Astrocyte (in vitro differentiated cells and primary cell): ENCODE measurements at regions not wholly inside any gene's neighbourhood (a gene's known extent, or its start where the extent isn't known, plus 50 kb on each side); places are given as distances from the start of the nearest gene placed in this dataset.
"Not testable (repeated sequence)": the region's sequence is repeated elsewhere in the genome, so short reads cannot be mapped to it uniquely, and the experiment has no call there.

Experiments used
- DNase-seq: peaks from one replicate; pipeline ENCODE4 v3.0.0-alpha.2; 2010; ENCODE audit warnings: low read depth
- FAIRE-seq: peaks from 2 replicates; lab custom pipeline; 2011; peaks lifted over from hg19 to GRCh38; lab: Jason Lieb, UNC
- H2AFZ ChIP-seq: 2 replicates; pipeline ENCODE4 v1.6.0; 2012; ENCODE audit warnings: low read depth, low read length, inconsistent platforms
- H3K27ac ChIP-seq: 2 replicates; pipeline ENCODE4 v1.5.1; 2011; ENCODE audit warnings: low read depth, low read length, inconsistent platforms
- H3K27me3 ChIP-seq: 2 replicates; pipeline ENCODE4 v1.6.0; 2011; ENCODE audit warnings: low read length, inconsistent platforms; ENCODE audit not compliant: insufficient read depth
- H3K36me3 ChIP-seq: 2 replicates; pipeline ENCODE4 v1.5.1; 2011; ENCODE audit warnings: low read length, inconsistent platforms; ENCODE audit not compliant: insufficient read depth
- H3K4me1 ChIP-seq: 2 replicates; pipeline ENCODE4 v1.5.1; 2011; ENCODE audit warnings: low read length, inconsistent platforms; ENCODE audit not compliant: insufficient read depth
- H3K4me2 ChIP-seq: 2 replicates; pipeline ENCODE4 v1.6.0; 2012; ENCODE audit warnings: low read length, inconsistent platforms
- H3K4me3 ChIP-seq: 2 replicates; pipeline ENCODE4 v1.5.1; 2011; ENCODE audit warnings: low read depth, mild to moderate bottlenecking, low read length, inconsistent platforms; ENCODE audit not compliant: insufficient read depth
- H3K79me2 ChIP-seq: 2 replicates; pipeline ENCODE4 v1.6.0; 2012; ENCODE audit warnings: mild to moderate bottlenecking, low read length, inconsistent platforms; ENCODE audit not compliant: insufficient read depth
- H3K9ac ChIP-seq: 2 replicates; pipeline ENCODE4 v1.6.0; 2012; ENCODE audit warnings: mild to moderate bottlenecking, low read length, inconsistent platforms
- H3K9me3 ChIP-seq: 2 replicates; pipeline ENCODE4 v1.5.1; 2012; ENCODE audit warnings: low read depth, mild to moderate bottlenecking, low read length, inconsistent platforms; ENCODE audit not compliant: insufficient read depth
- H4K20me1 ChIP-seq: 2 replicates; pipeline ENCODE4 v1.6.0; 2012; ENCODE audit warnings: low read length, inconsistent platforms; ENCODE audit not compliant: insufficient read depth
- H3K27ac Mint-ChIP-seq: one replicate; pipeline ENCODE4 v1.8.0; 2021; ENCODE audit warnings: mild to moderate bottlenecking, mixed read lengths; ENCODE audit not compliant: unreplicated experiment
- H3K27me3 Mint-ChIP-seq: one replicate; pipeline ENCODE4 v1.8.0; 2021; ENCODE audit warnings: low read depth, mixed read lengths; ENCODE audit not compliant: unreplicated experiment
- H3K36me3 Mint-ChIP-seq: one replicate; pipeline ENCODE4 v1.8.0; 2021; ENCODE audit warnings: low read depth, mixed read lengths; ENCODE audit not compliant: unreplicated experiment
- H3K4me1 Mint-ChIP-seq: one replicate; pipeline ENCODE4 v1.8.0; 2021; ENCODE audit warnings: low read depth, mixed read lengths; ENCODE audit not compliant: unreplicated experiment
- H3K4me3 Mint-ChIP-seq: one replicate; pipeline ENCODE4 v1.8.0; 2021; ENCODE audit warnings: mild to moderate bottlenecking, moderate library complexity, mixed read lengths; ENCODE audit not compliant: unreplicated experiment
- H3K9me3 Mint-ChIP-seq: one replicate; pipeline ENCODE4 v1.8.0; 2021; ENCODE audit warnings: mild to moderate bottlenecking, mixed read lengths; ENCODE audit not compliant: unreplicated experiment
- EZH2 ChIP-seq: IDR thresholded peaks from 2 replicates; pipeline ENCODE4 v1.6.1; 2012; ENCODE audit warnings: mild to moderate bottlenecking, low read length, inconsistent platforms; ENCODE audit not compliant: insufficient read depth
- TF ChIP-seq, protein P1 (sequence below): IDR thresholded peaks from 2 replicates; pipeline ENCODE4 v1.5.1; 2011; ENCODE audit warnings: low read depth, mild to moderate bottlenecking, inconsistent platforms, low read length, moderate library complexity; ENCODE audit not compliant: insufficient read depth

DNA sequence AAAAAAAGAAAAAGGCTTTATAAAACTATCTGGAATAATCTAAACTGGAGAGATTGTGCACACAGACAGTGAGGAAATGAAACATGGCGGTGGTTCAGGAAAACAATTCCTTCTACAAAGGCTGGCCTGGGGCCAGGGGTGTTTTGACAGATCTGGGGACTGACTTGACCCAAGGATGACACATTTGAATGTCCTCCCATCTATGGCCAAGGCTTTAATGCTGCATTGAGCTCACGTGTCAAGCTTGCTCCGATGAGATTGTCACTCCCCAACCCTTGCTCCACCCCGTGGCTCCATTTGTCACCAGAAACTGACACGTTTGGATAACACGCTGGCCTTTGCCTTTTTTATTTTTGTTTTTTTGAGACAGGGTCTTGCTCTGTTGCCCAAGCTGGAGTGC lies 156.1 kb downstream of the ZFP64 start:
- no peak overlapping the region for H3K4me3 Mint-ChIP-seq
- no peaks in the 10 kb centered on the region for H3K27me3 Mint-ChIP-seq
- no peak overlapping the region for H3K9ac ChIP-seq
- H3K4me1 ChIP-seq = peaks cover 16% of the 10 kb centered on the region
- no peaks in the 10 kb centered on the region for H3K36me3 ChIP-seq
- TF ChIP-seq, protein P1, sequence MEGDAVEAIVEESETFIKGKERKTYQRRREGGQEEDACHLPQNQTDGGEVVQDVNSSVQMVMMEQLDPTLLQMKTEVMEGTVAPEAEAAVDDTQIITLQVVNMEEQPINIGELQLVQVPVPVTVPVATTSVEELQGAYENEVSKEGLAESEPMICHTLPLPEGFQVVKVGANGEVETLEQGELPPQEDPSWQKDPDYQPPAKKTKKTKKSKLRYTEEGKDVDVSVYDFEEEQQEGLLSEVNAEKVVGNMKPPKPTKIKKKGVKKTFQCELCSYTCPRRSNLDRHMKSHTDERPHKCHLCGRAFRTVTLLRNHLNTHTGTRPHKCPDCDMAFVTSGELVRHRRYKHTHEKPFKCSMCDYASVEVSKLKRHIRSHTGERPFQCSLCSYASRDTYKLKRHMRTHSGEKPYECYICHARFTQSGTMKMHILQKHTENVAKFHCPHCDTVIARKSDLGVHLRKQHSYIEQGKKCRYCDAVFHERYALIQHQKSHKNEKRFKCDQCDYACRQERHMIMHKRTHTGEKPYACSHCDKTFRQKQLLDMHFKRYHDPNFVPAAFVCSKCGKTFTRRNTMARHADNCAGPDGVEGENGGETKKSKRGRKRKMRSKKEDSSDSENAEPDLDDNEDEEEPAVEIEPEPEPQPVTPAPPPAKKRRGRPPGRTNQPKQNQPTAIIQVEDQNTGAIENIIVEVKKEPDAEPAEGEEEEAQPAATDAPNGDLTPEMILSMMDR = no peak
- no peak for TF ChIP-seq EZH2
- H4K20me1 ChIP-seq = no peaks in the 10 kb centered on the region
- no peaks in the 10 kb centered on the region for H3K9me3 Mint-ChIP-seq
- H3K27ac Mint-ChIP-seq = no peak overlapping the region
- H3K4me2 ChIP-seq = no peak overlapping the region
- no peak overlapping the region for H2AFZ ChIP-seq
- H3K79me2 ChIP-seq = no peaks in the 10 kb centered on the region
- H3K36me3 Mint-ChIP-seq = no peaks in the 10 kb centered on the region
- DNase-seq (no peak), FAIRE-seq (no peak)
- no peaks in the 10 kb centered on the region for H3K27me3 ChIP-seq
- H3K27ac ChIP-seq = no peak overlapping the region
- peaks cover 11% of the 10 kb centered on the region for H3K4me1 Mint-ChIP-seq
- H3K4me3 ChIP-seq = no peak overlapping the region
- no peaks in the 10 kb centered on the region for H3K9me3 ChIP-seq

GRCh38 chr20:52034581-52034980 lies 157.0 kb downstream of the ZFP64 start:
- no peaks in the 10 kb centered on the region for H3K36me3 ChIP-seq
- Mint-ChIP-seq H3K4me1 (peaks cover 11% of the 10 kb centered on the region), H3K4me3 (no peak overlapping the region), H3K27me3 (no peaks in the 10 kb centered on the region), H3K27ac (no peak overlapping the region), H3K36me3 (no peaks in the 10 kb centered on the region), H3K9me3 (no peaks in the 10 kb centered on the region)
- H3K4me1 ChIP-seq = peaks cover 16% of the 10 kb centered on the region
- H3K9me3 ChIP-seq = no peaks in the 10 kb centered on the region
- no peak overlapping the region for H3K27ac ChIP-seq
- H3K4me3 ChIP-seq = no peak overlapping the region
- H3K9ac ChIP-seq = no peak overlapping the region
- FAIRE-seq (no peak), DNase-seq (no peak)
- H3K27me3 ChIP-seq = no peaks in the 10 kb centered on the region
- TF ChIP-seq, protein P1 = no peak
- TF ChIP-seq EZH2 = no peak
- no peaks in the 10 kb centered on the region for H3K79me2 ChIP-seq
- no peak overlapping the region for H3K4me2 ChIP-seq
- no peaks in the 10 kb centered on the region for H4K20me1 ChIP-seq
- no peak overlapping the region for H2AFZ ChIP-seq

DNA sequence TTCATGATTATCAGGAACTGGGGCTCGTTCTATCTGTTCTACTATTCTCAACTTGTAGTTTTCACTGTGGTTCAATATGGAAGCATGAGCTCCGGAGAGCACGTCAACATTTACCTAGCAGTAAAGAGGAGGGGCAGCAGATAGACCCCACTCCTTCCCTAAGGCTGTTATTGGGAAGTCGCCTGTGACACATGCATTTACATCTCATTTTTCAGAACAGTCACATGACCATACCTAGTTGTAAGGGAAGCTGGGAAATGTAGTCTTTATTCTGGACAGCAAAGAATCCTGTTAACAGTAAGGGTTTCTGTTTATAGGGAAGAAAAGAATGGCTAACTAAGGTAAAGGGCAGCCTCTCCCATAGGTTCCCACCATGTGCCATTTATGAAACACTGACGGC lies 158.3 kb downstream of the ZFP64 start:
- peaks cover 11% of the 10 kb centered on the region for H3K4me1 Mint-ChIP-seq
- H3K36me3 Mint-ChIP-seq = no peaks in the 10 kb centered on the region
- Histone ChIP-seq H3K27ac (no peak overlapping the region), H3K4me3 (no peak overlapping the region), H3K4me1 (peaks cover 16% of the 10 kb centered on the region), H4K20me1 (no peaks in the 10 kb centered on the region), H3K9me3 (no peaks in the 10 kb centered on the region), H3K9ac (no peak overlapping the region), H3K4me2 (no peak overlapping the region), H2AFZ (no peak overlapping the region), H3K79me2 (no peaks in the 10 kb centered on the region), H3K27me3 (no peaks in the 10 kb centered on the region), H3K36me3 (no peaks in the 10 kb centered on the region)
- TF ChIP-seq, protein P1 = no peak
- TF ChIP-seq EZH2 = no peak
- no peaks in the 10 kb centered on the region for H3K27me3 Mint-ChIP-seq
- H3K27ac Mint-ChIP-seq = no peak overlapping the region
- H3K9me3 Mint-ChIP-seq = no peaks in the 10 kb centered on the region
- FAIRE-seq = no peak
- no peak for DNase-seq
- H3K4me3 Mint-ChIP-seq = no peak overlapping the region

GRCh38 chr20:52032304-52032683 lies 159.3 kb downstream of the ZFP64 start:
- not testable (repeated sequence) for H3K4me3 Mint-ChIP-seq, H4K20me1 ChIP-seq, H3K9me3 Mint-ChIP-seq, H3K9me3 ChIP-seq, DNase-seq, H3K79me2 ChIP-seq, H3K36me3 ChIP-seq, FAIRE-seq, H3K27me3 Mint-ChIP-seq, H3K36me3 Mint-ChIP-seq, H3K27me3 ChIP-seq
- Histone ChIP-seq H3K4me2 (peak overlapping the region; percentile 76), H2AFZ (peak overlapping the region; percentile 38), H3K4me1 (peaks cover 16% of the 10 kb centered on the region), H3K9ac (peak overlapping the region; percentile 64), H3K4me3 (peak overlapping the region; percentile 30), H3K27ac (peak overlapping the region; percentile 82)
- Mint-ChIP-seq H3K4me1 (peaks cover 11% of the 10 kb centered on the region), H3K27ac (peak overlapping the region; percentile 87)
